ENCODE measurements at regions not wholly inside any gene's neighbourhood (a gene's known extent, or its start where the extent isn't known, plus 50 kb on each side); places are given as distances from the start of the nearest gene placed in this dataset.
"Not testable (repeated sequence)": the region's sequence is repeated elsewhere in the genome, so short reads cannot be mapped to it uniquely, and the experiment has no call there.

GRCh38 chr2:61623747-61624146, 85.6 kb upstream of the XPO1 start:
- no peak for DNase-seq (ENCODE audit: low read depth)

DNA sequence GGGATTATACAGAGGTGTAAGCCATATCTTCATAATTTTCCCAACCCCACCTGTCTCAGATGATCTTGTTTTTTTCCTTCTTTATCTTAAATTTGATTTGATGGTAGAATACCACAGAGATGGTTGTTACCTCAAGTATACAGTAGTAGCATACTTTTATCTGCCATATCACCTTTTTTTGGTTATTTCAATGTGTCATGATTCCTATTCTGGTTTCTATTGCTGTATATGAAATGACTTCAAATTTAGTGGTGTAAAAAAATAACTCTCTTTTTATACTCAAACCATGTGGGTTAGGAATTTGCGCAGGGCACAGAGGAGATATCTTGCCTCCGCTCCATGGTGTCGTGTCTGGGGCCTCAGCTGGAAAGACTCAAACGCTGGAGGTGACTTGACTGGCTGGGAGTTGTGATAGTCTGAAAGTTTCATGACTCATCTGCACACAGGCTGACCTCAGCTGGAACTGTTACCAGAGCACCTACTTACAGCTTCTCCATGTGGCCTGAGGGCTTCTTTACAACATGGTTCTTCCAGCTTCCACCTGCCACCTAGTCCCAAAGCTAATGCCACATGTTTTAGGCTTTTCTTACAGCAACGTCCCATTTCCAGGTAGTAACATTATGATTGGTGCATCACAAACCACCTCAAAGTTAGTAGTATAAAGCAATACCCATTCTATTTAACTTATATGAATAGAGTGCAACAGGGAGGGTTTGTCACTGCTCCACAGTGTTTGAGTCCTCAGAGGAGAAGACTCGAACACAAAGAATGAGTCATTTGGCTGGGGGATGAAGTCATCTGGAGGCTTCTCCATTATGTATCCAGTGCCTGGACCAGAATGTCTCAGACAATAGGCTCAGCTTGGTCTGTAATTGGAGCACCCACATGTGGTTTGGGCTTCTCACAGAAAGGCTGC, 82.3 kb upstream of the XPO1 start:
- peak; percentile 79 for DNase-seq (ENCODE audit: low read depth)

DNA sequence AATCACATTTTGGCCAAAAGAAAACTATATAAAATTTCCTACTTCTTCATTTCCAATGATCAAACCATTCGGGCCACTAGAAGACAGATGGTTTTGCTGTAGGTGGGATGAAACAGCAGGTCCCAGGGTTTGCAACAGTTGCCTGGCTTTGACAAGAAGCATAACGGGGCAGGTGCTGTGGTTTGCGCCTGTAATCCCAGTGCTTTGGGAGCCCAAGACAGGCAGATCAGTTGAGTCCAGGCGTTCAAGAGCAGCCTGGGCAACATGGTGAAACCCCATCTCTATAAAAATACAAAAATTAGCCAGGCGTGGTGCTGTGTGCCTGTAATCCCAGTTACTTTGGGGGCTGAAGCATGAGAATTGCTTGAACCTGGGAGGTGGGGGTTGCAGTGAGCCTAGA, 81.4 kb upstream of the XPO1 start:
- DNase-seq (ENCODE audit: low read depth): no peak

- no peak for DNase-seq (ENCODE audit: low read depth)
Observed at GRCh38 chr2:61617610-61618009, 79.5 kb upstream of the XPO1 start.

DNA sequence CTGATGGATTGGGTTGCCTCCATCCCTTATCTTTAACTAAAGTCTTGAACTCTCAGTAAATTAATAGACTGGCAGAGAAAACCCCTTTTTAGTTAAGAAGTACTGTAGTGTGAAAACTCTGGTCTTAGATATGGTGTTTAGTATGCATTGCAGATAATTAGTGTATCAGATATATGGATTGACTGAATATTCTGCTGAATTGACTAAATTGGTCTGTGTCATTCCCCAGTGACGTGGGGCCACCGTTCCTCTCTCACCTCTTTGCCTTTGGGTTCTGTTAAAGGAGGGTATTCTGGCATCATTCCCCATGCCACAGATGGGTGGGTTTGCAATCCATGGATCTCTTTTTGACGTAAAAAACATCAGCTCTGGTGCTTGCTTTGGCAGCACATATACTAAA, 67.1 kb upstream of the XPO1 start:
- DNase-seq (ENCODE audit: low read depth): no peak

DNA sequence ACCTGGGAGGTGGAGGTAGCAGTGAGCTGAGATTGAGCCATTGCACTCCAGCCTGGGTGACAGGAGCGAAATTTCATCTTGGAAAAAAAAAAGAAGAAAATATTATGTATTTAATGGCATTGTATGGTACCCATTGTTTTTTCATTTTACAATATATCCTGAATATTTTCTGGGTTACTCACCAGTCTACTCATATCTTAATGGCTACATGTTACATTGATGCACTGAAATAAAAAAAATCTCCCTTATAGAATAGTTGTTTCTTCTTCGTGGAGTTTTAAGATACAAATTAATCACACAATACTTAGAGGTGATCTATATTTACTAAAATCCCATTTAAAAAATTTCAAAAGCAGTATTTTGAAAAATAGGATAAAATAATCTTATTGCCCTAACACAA, 66.3 kb upstream of the XPO1 start:
- DNase-seq (ENCODE audit: low read depth): no peak

DNA sequence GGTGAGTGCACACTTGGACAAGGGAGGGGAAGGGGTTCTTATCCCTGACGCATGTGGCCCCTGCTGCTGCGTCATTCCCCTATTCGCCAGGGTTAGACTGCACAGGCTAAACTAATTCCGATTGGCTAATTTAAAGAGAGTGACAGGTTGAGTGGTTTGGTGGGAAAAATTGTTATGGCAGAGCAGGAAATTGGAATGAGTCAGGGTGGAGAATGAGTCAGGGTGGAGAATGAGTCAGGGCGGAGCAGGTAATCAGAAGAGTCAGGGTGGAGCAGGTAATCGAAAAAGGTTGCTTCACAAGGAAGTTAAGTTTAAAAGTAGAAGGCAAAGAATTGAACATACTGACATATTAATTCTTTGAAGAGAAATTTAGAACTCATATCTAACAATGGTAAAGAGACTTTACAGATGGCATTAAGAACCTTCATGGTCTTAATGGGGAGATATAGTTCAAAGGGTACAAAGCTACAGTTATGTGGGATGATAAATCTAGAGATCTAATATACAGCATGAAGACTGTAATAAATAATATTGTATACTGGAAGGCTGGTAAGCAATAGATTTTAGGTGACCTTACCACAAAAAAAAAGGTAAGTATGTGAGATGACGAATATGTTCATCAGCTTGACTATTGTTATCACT, 60.5 kb upstream of the XPO1 start:
- not testable (repeated sequence) for DNase-seq (ENCODE audit: low read depth)

- no peak for DNase-seq (ENCODE audit: low read depth)
Observed at GRCh38 chr2:61597300-61598289, 59.4 kb upstream of the XPO1 start.

DNA sequence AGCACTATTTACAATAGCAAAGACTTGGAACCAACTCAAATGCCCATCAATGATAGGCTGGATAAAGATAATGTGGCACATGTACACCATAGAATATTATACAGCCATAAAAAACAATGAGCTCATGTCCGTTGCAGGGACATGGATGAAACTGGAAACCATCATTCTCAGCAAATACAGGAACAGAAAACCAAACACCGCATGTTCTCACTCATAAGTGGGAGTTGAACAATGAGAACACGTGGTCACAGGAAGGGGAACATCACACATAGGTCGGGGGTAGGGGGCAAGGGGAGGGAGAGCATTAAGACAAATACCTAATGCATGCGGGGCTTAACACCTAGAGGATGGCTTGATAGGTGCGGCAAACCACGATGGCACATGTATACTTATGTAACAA, 56.0 kb upstream of the XPO1 start:
- DNase-seq (ENCODE audit: low read depth): not testable (repeated sequence)

GRCh38 chr2:61593648-61594047, 55.5 kb upstream of the XPO1 start:
- DNase-seq (ENCODE audit: low read depth): not testable (repeated sequence)

DNA sequence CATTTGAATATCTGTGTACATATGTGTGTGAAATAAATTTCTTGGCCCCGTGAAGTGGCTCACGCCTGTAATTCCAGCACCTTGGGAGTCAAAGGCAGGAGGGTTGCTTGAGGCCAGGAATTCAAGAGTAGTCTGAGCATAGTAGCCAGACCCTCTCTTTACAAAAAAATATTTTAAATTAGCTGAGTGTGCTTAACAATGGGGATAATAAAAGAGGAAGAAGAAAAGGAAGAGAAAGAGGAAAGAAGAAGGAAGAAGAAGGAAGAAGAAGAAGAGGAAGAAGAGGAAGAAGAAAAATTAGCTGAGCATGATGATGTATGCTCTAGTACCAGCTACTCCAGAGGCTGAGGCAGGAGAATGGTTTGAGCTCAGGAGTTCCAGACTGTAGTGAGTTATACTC, 52.1 kb upstream of the XPO1 start:
- no peak for DNase-seq (ENCODE audit: low read depth)

DNA sequence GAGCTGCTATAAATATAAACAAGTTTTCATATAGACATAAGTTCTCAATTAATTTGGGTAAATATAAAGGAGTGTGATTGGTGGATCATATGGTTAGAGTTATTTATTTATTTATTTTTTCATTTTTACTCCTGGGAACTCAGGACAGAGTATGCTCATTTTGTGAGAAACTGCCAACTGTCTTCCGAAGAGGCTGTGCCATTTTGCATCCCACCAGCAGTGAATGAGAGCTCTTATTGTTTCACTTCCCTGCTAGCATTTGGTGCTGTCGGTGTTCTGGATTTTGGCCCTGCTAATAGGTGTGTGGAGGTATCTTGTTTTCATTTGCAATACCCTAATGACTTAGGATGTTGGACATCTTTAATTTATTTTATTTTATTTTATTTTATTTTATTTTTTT, 50.4 kb upstream of the XPO1 start:
- no peak for DNase-seq (ENCODE audit: low read depth)

Measured in fibroblast of gingiva (primary cell).